HepG2 (cell line): ENCODE measurements at regions not wholly inside any gene's neighbourhood (a gene's known extent, or its start where the extent isn't known, plus 50 kb on each side); places are given as distances from the start of the nearest gene placed in this dataset.

ENCODE experiments used
- ATF3 ChIP-seq: sonication (generic); formaldehyde crosslinking; IDR thresholded peaks from 2 replicates; pipeline ENCODE4 v1.4.0; 2020; ENCODE audit warnings: missing genetic modification reagents
- CTCF ChIP-seq: sonication (generic); formaldehyde crosslinking; IDR thresholded peaks from 2 replicates; pipeline ENCODE4 v1.5.0; 2020; ENCODE audit warnings: mild to moderate bottlenecking, missing genetic modification reagents, moderate library complexity
- HNRNPLL ChIP-seq: fragments of 200-400 bp; formaldehyde crosslinking; IDR thresholded peaks from 2 replicates; pipeline ENCODE4 v1.6.1; 2017; ENCODE audit warnings: mild to moderate bottlenecking, low read depth, low read length; ENCODE audit not compliant: poor library complexity, severe bottlenecking
- KLF16 ChIP-seq, 2 experiments: sonication (generic) in 1 of 2; formaldehyde crosslinking in 1 of 2; IDR thresholded peaks; 2 replicates each; pipeline versions ENCODE4 v1.6.1 to v1.8.0; 2016 to 2023; ENCODE audit warnings: missing genetic modification reagents in 2 of 2, missing compliant biosample characterization in 1 of 2
- MAFF ChIP-seq: IDR thresholded peaks from 2 replicates; pipeline ENCODE4 v1.6.1; 2011; ENCODE audit warnings: low read depth, low read length, improper control_type of control experiment
- POLR2A ChIP-seq, 2 experiments: IDR thresholded peaks; 2 replicates each; pipeline ENCODE4 v1.6.1; 2011; ENCODE audit warnings: low read depth in 2 of 2, low read length in 2 of 2, mild to moderate bottlenecking in 1 of 2, moderate library complexity in 1 of 2; ENCODE audit not compliant: insufficient read depth in 1 of 2
- POLR2AphosphoS5 ChIP-seq: IDR thresholded peaks from 2 replicates; pipeline ENCODE4 v1.6.1; 2012; ENCODE audit warnings: low read depth, low read length
- USF2 ChIP-seq, 2 experiments: sonication (generic) in 1 of 2; formaldehyde crosslinking in 1 of 2; IDR thresholded peaks; 2 replicates each; pipeline versions ENCODE4 v1.5.1 to v1.6.1; 2011 to 2020; ENCODE audit warnings: borderline replicate concordance in 1 of 2, low read depth in 1 of 2, low read length in 1 of 2, mild to moderate bottlenecking in 1 of 2, missing genetic modification reagents in 1 of 2, moderate library complexity in 1 of 2
- ZBTB46 ChIP-seq: sonication (generic); formaldehyde crosslinking; IDR thresholded peaks from 2 replicates; pipeline ENCODE4 v1.4.0; 2020; ENCODE audit warnings: mild to moderate bottlenecking, missing genetic modification reagents, borderline replicate concordance
- ZFP36L2 ChIP-seq: sonication (generic); formaldehyde crosslinking; IDR thresholded peaks from 2 replicates; pipeline ENCODE4 v1.4.0; 2020; ENCODE audit warnings: missing genetic modification reagents
- ZNF10 ChIP-seq: sonication (generic); formaldehyde crosslinking; IDR thresholded peaks from 2 replicates; pipeline ENCODE4 v1.4.0; 2020; ENCODE audit warnings: mild to moderate bottlenecking, low read depth, missing genetic modification reagents, borderline replicate concordance
- ZNF12 ChIP-seq: sonication (generic); formaldehyde crosslinking; IDR thresholded peaks from 2 replicates; pipeline ENCODE4 v1.5.0; 2020; ENCODE audit warnings: missing genetic modification reagents
- ZNF558 ChIP-seq: sonication (generic); formaldehyde crosslinking; IDR thresholded peaks from 2 replicates; pipeline ENCODE4 v1.9.0; 2022; ENCODE audit warnings: mild to moderate bottlenecking, missing genetic modification reagents, borderline replicate concordance

GRCh38 chrX:39582976-39583375 is 514.8 kb downstream of the BCOR start:
- TF ChIP-seq HNRNPLL (no peak), ZBTB46 (CRISPR knock-in tag) (no peak), KLF16 (CRISPR knock-in tag; IDR thresholded peaks at IDR 0.05) (no peak), ZNF12 (CRISPR knock-in tag) (no peak), ATF3 (CRISPR knock-in tag) (no peak), MAFF (no peak), USF2 (IDR thresholded peaks at IDR 0.05; ENCODE audit: low read depth, low read length) (no peak), USF2 (CRISPR knock-in tag; IDR thresholded peaks at IDR 0.05; ENCODE audit: borderline replicate concordance) (no peak), ZNF10 (CRISPR knock-in tag) (no peak), POLR2A (IDR thresholded peaks at IDR 0.05; ENCODE audit: insufficient read depth in 1 of 2, low read depth in 2 of 2, low read length in 2 of 2) (no peak), POLR2AphosphoS5 (no peak), CTCF (no peak), ZNF558 (CRISPR knock-in tag) (no peak), ZFP36L2 (no peak)
